ENCODE measurements at regions not wholly inside any gene's neighbourhood (a gene's known extent, or its start where the extent isn't known, plus 50 kb on each side); places are given as distances from the start of the nearest gene placed in this dataset.

DNA sequence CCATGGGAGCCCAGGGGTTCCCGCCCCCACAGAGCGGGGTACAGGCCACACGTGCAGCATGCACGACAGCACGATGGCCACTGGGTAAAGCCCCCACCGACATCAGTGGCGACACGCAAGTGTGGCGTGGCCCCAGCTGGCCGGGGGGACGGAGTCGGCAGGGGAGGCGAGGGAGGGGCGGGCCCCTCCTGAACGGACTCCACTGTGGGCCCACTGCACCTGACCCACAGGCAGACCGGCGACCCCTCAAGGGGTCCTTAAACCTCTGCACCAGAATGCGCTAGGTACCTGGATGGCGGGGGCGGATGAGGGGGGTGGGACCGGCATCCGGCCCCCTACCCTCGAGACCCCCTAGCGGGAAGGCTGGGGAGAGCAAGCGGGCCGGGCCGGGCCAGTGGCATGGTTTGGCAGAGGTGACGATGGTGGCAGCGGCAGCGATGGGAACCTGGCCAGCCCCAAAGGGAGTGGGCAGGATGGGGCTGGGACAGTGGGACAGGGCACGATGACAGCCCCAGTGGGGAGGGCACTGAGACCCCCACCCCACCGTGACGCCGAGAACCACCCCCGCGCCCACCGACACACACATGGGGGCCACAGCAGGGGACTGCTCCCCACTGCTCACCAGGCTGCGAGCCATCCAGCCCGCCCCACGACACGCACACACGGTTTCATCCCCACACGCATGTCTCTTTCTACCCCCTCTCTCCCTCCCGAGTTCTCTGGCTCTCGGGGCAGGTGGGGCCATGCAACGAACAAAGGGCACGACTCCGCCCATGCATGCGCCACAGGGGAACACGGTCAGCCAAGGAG lies 91.9 kb upstream of the ANKRD30BL start:
- Histone ChIP-seq H3K27me3 (ENCODE audit: control insufficient read depth in 2 of 2, insufficient read depth in 2 of 2, low read length in 2 of 2) (no peaks in the 10 kb centered on the region; a peak in 1 of 5 replicates), H3K79me2 (ENCODE audit: control insufficient read depth, insufficient read depth, low read length) (no peaks in the 10 kb centered on the region), H3K36me3 (ENCODE audit: control insufficient read depth, insufficient read depth, low read length) (no peaks in the 10 kb centered on the region), H3K4me2 (ENCODE audit: insufficient read depth, low read length) (no peak overlapping the region), H3K4me1 (replicated peaks in 1 of 2; ENCODE audit: control insufficient read depth in 2 of 2, insufficient read depth in 2 of 2, low read length in 2 of 2) (peaks cover 0 to 5% of the 10 kb centered on the region in 2 experiments; a peak in 1 of 5 replicates), H3K4me3 (no peak overlapping the region), H2AFZ (ENCODE audit: low read depth, low read length) (no peak overlapping the region), H3K9ac (ENCODE audit: insufficient read depth in 1 of 2, low read depth in 2 of 2, low read length in 2 of 2) (no peak overlapping the region), H3K27ac (ENCODE audit: extremely low read depth, low read depth, low read length) (no peak overlapping the region), H3K9me3 (replicated peaks; ENCODE audit: control insufficient read depth, insufficient read depth, low read depth, low read length) (no peaks in the 10 kb centered on the region), H4K20me1 (replicated peaks; ENCODE audit: control insufficient read depth, insufficient read depth, low read length) (no peaks in the 10 kb centered on the region), H3K9me1 (ENCODE audit: control insufficient read depth, insufficient read depth, low read length) (no peaks in the 10 kb centered on the region)
- DNase-seq (ENCODE audit: extremely low read depth in 1 of 4, low spot score in 3 of 4) (no peak), ATAC-seq (no peak), FAIRE-seq (no peak)
- no TSS peak for BruUV-seq (replicated peaks)
- 11% methylated on average over 15 of the region's 50 CpGs for WGBS (ENCODE audit: insufficient coverage, low coverage, missing lambda C conversion rate)
- intact Hi-C loops (cut with micrococcal nuclease) = no loop called here
- ChIA-PET CTCF (ENCODE audit: low intra/inter-chr PET ratio) (no interaction called here), POLR2A (no interaction called here)
- in situ Hi-C loops (cut with MboI) = no loop called here
- TF ChIP-seq, protein P1, sequence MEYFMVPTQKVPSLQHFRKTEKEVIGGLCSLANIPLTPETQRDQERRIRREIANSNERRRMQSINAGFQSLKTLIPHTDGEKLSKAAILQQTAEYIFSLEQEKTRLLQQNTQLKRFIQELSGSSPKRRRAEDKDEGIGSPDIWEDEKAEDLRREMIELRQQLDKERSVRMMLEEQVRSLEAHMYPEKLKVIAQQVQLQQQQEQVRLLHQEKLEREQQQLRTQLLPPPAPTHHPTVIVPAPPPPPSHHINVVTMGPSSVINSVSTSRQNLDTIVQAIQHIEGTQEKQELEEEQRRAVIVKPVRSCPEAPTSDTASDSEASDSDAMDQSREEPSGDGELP (CRISPR knock-in tag; IDR thresholded peaks at IDR 0.05; ENCODE audit: borderline replicate concordance) = no peak
- TF ChIP-seq ZFP30 (CRISPR knock-in tag; IDR thresholded peaks at IDR 0.05; ENCODE audit: borderline replicate concordance) (no peak), KDM5B (IDR thresholded peaks at IDR 0.05; ENCODE audit: insufficient replicate concordance, low read depth, low read length) (no peak), PTRF (tag; IDR thresholded peaks at IDR 0.05) (no peak), ZNF707 (CRISPR knock-in tag; conservative IDR thresholded peaks at IDR 0.05) (no peak), NEUROD1 (IDR thresholded peaks at IDR 0.05; ENCODE audit: borderline replicate concordance, low read depth, low read length, partially characterized antibody) (no peak), CBX2 (IDR thresholded peaks at IDR 0.05; ENCODE audit: insufficient read depth, low read length, poor library complexity, severe bottlenecking) (no peak), HDAC1 (IDR thresholded peaks at IDR 0.05) (no peak), HSF4 (CRISPR knock-in tag; IDR thresholded peaks at IDR 0.05; ENCODE audit: borderline replicate concordance) (no peak), ASH1L (IDR thresholded peaks at IDR 0.05; ENCODE audit: borderline replicate concordance, low read depth, partially characterized antibody) (no peak), TFAM (CRISPR knock-in tag; conservative IDR thresholded peaks at IDR 0.05) (no peak)
- TF ChIP-seq, protein P2, sequence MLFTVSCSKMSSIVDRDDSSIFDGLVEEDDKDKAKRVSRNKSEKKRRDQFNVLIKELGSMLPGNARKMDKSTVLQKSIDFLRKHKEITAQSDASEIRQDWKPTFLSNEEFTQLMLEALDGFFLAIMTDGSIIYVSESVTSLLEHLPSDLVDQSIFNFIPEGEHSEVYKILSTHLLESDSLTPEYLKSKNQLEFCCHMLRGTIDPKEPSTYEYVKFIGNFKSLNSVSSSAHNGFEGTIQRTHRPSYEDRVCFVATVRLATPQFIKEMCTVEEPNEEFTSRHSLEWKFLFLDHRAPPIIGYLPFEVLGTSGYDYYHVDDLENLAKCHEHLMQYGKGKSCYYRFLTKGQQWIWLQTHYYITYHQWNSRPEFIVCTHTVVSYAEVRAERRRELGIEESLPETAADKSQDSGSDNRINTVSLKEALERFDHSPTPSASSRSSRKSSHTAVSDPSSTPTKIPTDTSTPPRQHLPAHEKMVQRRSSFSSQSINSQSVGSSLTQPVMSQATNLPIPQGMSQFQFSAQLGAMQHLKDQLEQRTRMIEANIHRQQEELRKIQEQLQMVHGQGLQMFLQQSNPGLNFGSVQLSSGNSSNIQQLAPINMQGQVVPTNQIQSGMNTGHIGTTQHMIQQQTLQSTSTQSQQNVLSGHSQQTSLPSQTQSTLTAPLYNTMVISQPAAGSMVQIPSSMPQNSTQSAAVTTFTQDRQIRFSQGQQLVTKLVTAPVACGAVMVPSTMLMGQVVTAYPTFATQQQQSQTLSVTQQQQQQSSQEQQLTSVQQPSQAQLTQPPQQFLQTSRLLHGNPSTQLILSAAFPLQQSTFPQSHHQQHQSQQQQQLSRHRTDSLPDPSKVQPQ (CRISPR knock-in tag; IDR thresholded peaks at IDR 0.05; ENCODE audit: borderline replicate concordance) = no peak
- TF ChIP-seq, protein P3, sequence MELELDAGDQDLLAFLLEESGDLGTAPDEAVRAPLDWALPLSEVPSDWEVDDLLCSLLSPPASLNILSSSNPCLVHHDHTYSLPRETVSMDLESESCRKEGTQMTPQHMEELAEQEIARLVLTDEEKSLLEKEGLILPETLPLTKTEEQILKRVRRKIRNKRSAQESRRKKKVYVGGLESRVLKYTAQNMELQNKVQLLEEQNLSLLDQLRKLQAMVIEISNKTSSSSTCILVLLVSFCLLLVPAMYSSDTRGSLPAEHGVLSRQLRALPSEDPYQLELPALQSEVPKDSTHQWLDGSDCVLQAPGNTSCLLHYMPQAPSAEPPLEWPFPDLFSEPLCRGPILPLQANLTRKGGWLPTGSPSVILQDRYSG (tag; conservative IDR thresholded peaks at IDR 0.05; ENCODE audit: low read depth) = no peak
